Stimulated activated CD8-positive, alpha-beta memory T cell treated with anti-CD3 and anti-CD28 coated beads, Interleukin-2, amount 100 ng/mL, for 48 hours (primary cell): ENCODE measurements at regions not wholly inside any gene's neighbourhood (a gene's known extent, or its start where the extent isn't known, plus 50 kb on each side); places are given as distances from the start of the nearest gene placed in this dataset.

ENCODE experiments used
- DNase-seq, 2 donors: peaks; one replicate each; pipeline ENCODE4 v3.0.0-alpha.2; 2020; ENCODE audit warnings: low read depth in 2 of 2

DNA sequence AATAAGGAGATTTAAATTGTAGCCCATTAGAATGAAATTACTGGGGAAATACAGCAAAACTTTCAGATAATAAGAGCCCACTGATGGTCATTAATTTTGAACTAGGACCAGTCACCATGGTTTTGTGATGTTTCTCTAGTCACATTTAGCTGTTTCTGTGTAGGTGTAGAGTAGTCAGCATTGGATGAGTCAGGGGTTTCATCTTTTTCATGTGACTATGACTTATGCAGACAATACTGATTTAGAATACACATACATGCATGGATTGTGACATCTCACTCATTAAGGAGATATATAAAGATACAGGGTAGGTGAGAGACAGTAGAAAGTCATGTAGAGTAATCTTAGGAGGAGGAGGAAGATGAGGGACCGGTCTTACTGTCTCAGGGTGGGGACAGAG is 1192.7 kb downstream of the KCNT2 start:
- no peak for DNase-seq

DNA sequence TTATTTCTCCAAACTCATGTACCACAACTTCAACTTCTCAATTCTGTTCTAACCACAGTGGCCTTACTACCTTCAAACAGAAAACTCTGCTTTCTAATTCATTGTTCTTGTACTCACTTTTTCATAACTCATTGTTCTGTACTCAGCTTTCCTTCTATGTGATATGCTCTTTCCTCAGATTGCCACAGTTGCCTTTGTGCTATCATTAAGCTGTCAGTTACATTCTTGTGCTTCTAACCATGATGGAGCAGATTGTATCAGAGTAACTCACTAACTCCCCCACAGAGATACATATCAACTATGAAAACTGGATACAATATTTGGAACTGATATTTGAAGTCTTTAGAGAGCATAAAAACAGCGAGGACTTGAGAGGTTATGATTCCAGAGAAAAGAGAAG is 1213.7 kb downstream of the KCNT2 start:
- DNase-seq, result no peak

DNA sequence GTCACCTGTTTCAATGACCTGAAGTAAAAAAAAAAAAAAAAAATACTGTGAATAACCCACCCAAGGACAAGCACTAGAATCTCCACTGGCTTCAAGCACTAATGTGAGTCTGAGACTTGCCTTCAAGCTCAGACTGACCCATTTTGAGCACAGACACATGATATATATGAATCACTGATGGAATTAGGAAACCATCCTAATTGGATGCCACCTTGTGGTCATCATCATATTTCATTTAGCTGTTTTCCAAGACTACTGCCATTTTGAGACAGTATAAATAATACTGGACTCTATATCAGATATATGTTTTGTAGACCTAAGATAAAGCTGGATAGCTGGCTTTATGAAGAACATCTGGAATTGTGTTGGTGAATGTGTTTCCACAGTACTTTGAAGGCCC is 1232.0 kb downstream of the KCNT2 start:
- DNase-seq, result no peak

DNA sequence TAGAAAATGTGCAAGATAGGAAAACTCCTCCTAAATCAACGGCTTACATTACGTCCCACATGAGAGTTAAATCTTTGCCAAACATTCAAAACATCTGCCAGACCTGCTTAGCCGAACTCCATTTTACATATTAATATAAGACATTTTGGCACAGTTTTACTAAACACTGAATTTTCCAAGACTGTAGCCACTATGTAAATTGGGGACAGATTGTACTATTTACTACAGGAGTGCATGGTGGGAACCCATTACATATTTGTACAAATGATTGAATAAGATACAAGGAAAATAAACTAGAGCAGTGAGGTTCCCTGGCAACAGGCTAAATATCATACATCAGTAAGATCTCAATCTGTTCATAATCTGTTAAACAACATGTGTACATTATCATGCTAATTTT is 1234.4 kb downstream of the KCNT2 start:
- no peak for DNase-seq

DNA sequence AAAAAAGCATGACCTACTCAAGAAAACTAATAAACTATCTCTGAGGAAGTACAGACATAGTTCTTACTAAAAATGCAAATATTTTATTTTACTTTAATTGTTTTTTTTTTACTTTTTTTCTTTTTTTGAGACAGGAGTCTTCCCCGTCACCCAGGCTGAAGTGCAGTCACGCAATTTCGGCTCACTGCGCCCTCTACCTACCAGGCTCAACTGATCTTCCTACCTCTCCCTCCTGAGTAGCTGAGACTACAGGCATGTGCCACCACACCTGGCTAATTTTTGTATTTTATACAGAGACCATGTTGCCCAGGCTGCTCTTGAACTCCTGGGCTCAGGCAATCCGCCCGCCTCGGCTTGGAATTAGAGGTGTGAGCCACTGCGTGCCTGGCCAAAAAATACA is 1263.1 kb downstream of the KCNT2 start:
- DNase-seq, result no peak

DNA sequence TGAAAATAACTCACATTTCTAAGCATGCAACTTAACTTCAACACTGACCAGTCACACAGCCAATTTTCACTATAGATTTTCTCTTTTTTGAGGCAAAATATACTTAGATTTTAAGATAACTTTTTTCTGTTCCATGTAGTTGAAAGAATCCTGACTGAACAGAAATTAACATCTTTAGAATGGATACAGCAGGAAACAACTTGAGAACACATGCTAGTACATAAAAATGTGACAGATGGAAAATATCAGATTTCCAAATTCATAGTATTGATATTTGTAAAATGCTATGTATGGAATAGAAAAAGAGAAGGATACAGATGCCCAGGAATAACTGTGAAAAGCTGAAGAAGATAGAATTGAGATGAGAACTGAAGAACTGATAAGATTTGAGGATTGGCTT is 1270.6 kb downstream of the KCNT2 start:
- no peak for DNase-seq

DNA sequence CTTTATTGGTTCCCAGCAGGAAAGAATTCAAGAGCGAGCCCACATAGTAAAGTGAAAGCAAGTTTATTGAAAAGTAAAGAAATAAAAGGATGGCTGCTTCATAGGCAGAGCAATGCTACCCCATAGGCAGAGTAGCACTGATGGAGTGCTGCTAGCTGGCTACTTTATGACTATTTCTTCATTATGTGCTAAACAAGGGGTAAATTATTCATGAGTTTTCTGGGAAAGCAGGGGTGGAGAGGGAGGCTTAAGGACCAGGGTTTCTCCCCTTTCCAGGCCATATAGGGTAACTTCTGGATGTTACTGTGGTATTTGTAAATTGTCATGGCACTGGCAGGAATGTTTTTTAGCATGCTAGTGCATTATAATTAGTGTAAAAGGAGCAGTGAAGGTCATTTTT is 1271.4 kb downstream of the KCNT2 start:
- no peak for DNase-seq

DNA sequence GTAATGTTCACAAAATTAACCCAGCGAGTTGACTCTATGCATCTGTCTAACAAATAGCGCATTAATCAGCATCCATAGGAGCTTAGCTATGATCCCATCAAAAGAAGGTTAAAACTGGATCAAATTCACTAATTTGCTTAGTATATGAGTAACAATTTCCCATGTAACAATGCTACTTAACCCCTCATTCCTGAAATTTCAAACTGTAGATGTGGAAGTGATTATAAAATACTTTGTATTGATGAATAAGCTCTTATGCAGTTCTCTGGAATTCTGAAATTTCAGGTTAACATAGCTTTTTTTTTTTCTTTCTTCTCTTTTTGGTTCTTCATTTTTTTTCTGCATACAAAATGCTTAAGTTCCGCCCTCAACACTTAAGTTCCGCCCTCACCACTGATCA is 1272.7 kb downstream of the KCNT2 start:
- DNase-seq, result no peak

DNA sequence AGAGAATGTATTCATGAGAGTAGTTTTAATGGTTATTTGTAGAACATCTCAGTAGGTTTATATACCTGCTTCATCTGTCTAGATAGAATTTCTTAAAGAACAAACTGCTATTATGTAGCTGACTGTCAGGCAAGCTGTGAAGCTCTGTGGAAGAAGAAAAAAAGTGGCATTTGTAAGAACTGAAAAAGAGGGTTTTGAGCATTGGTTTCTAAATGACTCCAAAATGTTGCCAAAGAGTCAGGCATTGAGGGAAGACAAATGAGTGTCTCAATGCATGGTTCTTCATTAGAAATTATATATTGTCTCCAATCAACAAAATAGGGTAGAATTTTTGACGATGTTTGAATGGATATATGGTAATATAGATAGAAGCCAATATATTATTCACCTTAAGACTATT is 1276.1 kb downstream of the KCNT2 start:
- no peak for DNase-seq

DNA sequence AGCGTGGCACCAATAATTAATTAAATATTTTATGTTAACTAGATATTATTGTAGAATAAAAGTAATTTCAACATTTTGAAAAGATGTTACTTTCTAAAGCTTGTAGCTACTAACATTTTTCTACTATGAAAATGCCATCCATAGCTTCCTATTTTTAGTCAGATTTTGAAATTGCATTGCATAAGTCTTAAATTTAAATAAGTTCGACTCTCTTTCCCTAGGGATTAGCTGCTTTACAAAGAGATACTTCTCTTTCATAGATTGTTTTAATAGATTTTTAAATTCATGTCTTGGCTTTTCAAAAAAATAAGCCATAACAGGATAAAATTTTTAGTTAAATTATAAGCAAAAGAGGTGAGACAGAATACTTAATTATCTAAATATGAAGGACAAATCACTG is 1279.6 kb downstream of the KCNT2 start:
- no peak for DNase-seq

DNA sequence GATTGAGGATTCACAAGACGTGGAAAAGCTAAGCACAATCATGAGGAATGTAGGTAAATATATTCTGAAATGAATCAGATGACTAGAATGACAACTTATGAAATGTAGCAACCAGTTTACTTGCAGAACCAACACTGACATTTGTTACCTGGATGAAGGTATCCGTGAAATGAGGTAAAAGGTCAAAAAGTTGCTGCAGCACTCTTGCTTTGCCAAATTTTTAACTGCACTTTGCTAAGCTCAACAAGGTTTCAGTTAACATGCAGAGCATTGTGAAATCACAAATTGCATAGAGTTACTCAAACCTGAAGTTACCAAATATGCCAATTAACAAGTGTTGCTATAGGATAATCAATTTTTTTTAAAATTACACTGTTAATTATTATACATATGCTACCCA is 1280.1 kb downstream of the KCNT2 start:
- no peak for DNase-seq

DNA sequence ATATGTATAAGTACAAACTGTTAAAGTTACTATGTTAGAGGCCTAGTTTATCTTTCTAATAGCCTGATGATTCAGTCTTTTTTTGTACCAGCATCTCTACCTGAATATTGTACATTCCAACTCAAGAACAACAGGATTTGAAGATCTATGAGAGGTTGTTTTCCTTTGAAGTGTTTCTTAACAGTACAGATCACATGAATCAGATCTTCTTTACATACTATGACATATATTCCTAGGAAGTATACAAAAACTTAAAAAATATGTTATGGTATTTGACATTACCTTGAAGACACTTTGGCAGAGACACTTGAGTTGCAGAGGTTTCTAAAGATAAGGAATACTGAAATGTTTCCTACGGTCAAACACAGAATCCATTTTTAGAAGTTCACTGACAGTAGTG is 1280.9 kb downstream of the KCNT2 start:
- DNase-seq, result no peak

DNA sequence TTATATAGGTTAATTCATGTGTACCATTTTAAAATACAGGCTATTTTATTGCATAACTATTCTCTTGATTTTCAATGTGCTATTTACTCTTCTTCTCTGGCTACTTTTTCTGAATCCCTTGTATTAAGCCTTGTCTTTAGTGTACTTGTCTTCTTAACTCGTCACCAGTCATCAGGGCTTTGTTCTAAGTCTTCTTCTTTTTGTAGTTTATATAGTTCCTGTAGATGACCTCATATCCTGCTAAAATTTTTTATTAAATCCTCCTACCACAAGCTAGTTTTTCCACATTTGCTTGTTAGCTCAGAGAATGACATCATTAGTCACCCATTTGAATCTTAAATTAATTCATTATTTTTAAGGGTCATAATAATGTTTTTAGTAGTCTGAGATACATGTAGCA is 1281.9 kb downstream of the KCNT2 start:
- no peak for DNase-seq

DNA sequence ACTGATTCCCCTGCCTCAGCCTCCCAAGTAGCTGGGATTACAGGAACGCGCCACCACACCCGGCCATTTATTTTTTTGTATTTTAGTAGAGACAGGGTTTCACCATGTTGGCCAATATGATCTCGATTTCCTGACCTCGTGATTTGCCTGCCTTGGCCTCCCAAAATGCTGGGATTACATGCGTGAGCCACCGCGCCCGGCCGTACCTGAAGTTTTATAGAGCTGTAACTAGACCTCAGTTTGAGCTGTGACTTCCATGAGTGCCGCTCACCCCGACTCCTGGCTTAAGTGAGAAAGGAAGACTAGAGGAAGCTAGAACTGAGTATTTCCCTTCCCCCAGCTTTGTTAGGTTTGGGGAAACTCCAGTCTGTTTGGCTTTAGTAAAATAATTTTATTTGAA is 1283.1 kb downstream of the KCNT2 start:
- no peak for DNase-seq

DNA sequence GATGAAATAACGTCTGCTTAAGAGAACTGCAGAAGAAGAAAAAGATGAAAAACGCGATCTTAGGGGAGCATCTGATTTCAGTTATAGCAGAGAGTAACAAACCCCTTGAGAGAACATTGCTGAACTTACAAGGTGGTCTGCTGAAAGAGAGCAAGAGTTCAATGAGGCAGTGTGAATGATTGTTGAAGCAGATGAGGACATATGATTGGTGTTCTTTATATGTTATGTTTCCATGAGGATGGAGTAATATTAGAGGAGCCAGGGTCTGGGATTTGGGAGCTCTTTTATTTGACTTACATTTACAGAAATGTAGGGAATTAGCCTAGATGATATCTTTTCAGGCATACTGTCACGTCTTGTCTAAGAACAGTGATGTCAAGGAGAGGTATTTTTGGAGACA is 1302.0 kb downstream of the KCNT2 start:
- DNase-seq, result no peak

DNA sequence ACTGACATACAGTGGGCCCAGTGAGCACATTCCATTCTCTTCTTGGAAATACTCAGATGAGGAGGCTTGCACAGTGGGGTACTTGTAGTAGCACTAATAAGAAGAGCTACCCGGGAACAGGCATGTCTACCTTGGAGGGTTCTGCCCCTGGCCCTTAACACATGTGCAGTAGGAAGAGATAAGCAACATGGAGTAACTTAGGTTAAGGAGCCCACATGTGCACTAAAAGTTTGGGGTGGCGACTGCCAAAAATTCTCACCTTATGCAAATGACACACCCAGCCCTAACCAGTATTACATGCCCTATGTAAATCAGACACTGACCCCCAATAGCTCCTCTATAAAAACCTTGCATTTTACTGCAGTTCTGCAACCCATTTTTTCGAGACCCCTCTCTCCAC is 1313.3 kb downstream of the KCNT2 start:
- DNase-seq, result no peak

DNA sequence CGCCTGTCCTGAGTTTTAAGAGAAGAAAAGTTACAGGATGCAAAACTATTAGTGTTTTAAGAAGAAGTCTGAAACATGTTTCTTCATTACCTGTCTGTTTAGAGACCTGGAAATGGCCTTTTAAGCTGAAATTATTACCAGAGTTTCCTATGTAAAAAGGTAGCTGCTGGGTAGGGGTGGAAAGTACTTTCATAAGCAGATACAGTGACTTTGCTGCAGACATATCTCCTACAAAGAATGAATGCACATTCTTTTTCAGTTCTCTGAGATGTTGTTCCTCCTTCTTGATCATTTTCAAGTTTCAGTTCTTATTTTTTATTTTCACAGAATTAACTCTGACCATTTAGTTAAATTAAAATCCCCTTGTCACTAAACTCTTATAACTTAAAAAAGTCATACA is 1329.6 kb downstream of the KCNT2 start:
- no peak for DNase-seq

DNA sequence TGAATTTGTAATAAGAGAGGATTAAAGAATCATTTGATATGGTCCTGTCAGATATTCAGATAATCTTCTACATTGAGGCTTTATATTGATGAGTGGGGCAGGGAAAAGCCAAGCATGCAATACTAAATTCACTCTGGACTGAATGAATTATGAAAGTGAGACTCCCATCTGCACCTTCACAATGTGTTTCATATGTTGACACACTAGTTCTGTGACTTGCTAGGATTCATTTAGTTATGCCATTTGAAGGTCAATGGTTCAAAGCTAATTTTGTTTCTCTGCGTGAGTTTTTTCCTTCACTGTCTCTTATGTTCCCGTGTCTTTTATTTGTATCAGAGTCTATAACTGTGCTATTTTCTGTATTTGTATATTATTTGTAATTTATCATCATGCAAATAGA is 1332.5 kb downstream of the KCNT2 start:
- DNase-seq, result no peak

DNA sequence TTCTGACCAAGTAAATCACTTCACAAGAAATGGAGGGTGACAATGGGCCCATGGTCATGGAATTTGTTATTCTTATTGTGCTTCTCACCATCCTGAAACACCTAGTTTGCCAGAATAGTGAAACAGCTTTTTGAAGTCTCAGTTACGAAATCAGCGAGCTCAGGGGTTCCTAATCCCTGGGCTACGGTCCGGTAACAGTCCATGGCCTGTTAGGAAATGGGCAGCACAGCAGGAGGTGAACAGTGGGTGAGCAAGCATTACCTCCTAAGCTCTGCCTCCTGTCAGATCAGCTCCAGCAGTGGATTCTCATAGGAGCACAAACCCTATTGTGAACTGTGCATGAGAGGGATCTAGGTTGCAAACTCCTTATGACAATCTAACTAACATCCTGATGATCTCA is 1356.3 kb downstream of the KCNT2 start:
- DNase-seq, result no peak

DNA sequence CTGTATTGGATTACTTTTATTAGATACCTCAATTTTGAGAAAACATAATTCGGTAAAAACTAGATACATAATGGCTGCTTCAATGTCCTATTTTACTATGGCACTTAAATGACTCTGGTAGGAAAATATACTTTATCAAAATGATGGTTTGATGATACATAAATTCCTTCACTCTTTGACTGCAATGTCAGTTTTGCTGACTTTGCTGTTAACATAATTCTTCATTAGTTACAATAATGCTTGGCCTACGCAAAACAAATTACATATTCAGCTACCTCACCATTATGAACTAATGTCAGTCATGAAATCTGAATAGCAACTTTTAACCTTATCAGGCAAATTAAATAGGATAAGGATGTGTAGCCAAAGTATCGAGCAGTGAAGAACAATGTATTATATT is 1364.7 kb downstream of the KCNT2 start:
- DNase-seq, result no peak

DNA sequence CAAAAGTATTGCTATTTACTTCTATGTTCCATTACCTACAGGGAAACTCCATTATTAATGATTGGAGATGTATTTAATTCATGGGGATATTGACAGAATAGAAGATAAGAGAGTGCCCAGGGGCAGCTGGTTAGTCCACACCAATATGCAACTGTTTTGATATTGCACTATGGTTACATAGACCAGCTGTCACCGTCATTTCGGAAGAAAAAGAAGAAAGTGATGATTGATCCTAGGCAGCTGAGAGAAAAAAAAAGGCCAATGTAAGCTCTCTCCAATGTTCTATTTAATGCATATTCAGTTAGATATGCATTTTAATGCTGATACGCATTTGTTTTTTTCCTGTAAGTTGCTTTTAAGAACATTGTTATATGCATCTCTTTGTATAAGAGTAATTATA is 1367.2 kb downstream of the KCNT2 start:
- DNase-seq, result no peak

DNA sequence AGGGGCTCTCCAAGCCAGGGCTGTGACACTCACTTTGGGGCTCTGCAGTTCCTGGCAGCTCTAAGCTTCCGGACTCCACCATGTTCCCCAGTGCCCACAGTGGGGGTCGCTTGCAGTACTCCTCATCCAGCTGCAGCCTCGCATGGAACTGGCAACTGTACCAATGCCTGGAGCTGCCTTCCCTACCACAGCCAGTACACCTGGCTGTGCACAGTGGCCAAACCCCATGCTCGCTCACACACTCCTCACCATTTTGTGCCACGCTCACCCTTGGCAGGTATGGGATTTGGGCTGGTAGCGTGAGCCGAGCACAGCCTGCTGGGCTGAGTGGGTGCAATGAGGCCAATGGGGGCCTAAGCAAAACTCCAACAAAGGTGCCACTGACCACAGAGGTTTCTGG is 1369.9 kb downstream of the KCNT2 start:
- no peak for DNase-seq

DNA sequence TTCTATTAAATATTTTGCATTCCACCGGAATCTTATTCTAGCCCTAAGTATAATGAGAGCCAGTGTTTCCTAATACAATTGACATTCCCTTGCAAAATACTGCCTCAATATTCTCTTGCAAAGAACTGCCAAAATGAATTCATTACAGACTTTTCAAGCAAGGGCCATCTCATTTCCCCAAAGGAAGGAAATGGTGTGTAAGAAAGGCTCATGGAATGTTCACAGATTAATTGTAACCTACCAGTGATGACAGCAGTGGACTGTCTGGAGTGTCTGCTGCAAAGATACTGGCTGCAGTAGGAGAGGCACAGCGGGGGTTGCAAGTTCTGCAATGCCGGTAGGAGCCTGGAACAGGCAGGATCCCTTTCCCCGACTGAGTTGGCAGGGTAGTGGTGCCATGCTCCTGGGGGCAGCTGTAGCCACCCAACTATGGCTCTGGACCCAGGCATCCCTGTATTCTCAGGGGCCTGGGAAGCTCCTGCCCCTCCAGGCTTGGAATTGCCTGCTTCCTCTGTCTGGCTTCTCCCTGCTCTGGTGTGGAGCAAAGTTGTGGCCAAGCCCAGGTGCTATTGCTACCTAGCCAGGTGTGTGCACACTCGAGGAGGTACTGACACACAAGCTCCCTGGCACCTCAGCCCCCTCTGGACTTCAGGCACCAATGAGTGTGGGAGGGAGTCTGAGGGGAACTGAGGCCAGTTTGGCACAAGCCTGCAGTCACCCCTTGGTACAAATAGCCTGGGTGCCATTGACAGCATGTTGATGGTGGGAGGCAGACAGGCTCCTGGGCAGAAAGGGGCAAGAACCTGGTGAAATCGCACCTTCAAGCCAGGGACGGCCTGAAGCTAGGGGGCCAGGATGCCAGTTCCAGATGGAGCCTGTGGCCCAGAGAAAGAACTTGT is 1371.0 kb downstream of the KCNT2 start:
- DNase-seq, result no peak
